Thoracic aorta (tissue), 2 donors: ENCODE measurements at regions not wholly inside any gene's neighbourhood (a gene's known extent, or its start where the extent isn't known, plus 50 kb on each side); places are given as distances from the start of the nearest gene placed in this dataset.

ENCODE experiments used
- ATAC-seq: fragments of 150-250 bp; one replicate; pipeline ENCODE4 v1.8.0; 2017; ENCODE audit warnings: low read depth; ENCODE audit not compliant: insufficient number of reproducible peaks, low FRiP score
- DNase-seq: peaks from one replicate; pipeline ENCODE4 v3.0.0-alpha.2; 2020; ENCODE audit warnings: low spot score
- H3K27ac ChIP-seq, 2 donors: fragments of 200-600 bp; sonication (generic); 1 replicate in 1 of 2; 2 replicates in 1 of 2; pipeline ENCODE4 v1.5.1; 2016; ENCODE audit warnings: mild to moderate bottlenecking in 2 of 2, moderate library complexity in 2 of 2
- H3K27me3 ChIP-seq: fragments of 200-600 bp; sonication (generic); replicated peaks from 2 replicates; pipeline ENCODE4 v1.6.0; 2016; ENCODE audit warnings: mild to moderate bottlenecking; ENCODE audit not compliant: insufficient read depth
- H3K36me3 ChIP-seq: fragments of 200-600 bp; sonication (generic); one replicate; pipeline ENCODE4 v1.5.1; 2016
- H3K4me1 ChIP-seq, 2 donors: fragments of 200-600 bp; sonication (generic); 1 replicate in 1 of 2; 2 replicates in 1 of 2; pipeline versions ENCODE4 v1.5.1 to v1.6.0; 2016; ENCODE audit warnings: low read depth in 2 of 2, mild to moderate bottlenecking in 1 of 2; ENCODE audit not compliant: control insufficient read depth in 1 of 2
- H3K4me3 ChIP-seq: fragments of 200-600 bp; sonication (generic); 2 replicates; pipeline ENCODE4 v1.5.1; 2016; ENCODE audit warnings: mild to moderate bottlenecking
- H3K9me3 ChIP-seq: fragments of 200-600 bp; sonication (generic); 2 replicates; pipeline ENCODE4 v1.5.1; 2016
- CTCF ChIP-seq: fragments of 200-600 bp; sonication (generic); IDR thresholded peaks from one replicate; pipeline ENCODE4 v1.5.1; 2019; ENCODE audit warnings: antibody characterized with exemption

- Histone ChIP-seq H3K36me3 (no peaks in the 10 kb centered on the region), H3K9me3 (no peaks in the 10 kb centered on the region), H3K27me3 (no peaks in the 10 kb centered on the region), H3K27ac (no peak overlapping the region), H3K4me1 (no peaks in the 10 kb centered on the region), H3K4me3 (no peak overlapping the region)
- DNase-seq (no peak), ATAC-seq (no peak)
- TF ChIP-seq CTCF = no peak
Measured at GRCh38 chr13:33730147-33730546, 87.8 kb upstream of the RFC3 start.

GRCh38 chr13:33730619-33731018, 87.3 kb upstream of the RFC3 start:
- Histone ChIP-seq H3K9me3 (no peaks in the 10 kb centered on the region), H3K27me3 (no peaks in the 10 kb centered on the region), H3K4me1 (no peaks in the 10 kb centered on the region), H3K4me3 (no peak overlapping the region), H3K27ac (no peak overlapping the region), H3K36me3 (no peaks in the 10 kb centered on the region)
- TF ChIP-seq CTCF = no peak
- DNase-seq (no peak), ATAC-seq (no peak)

GRCh38 chr13:33735276-33735675, 82.7 kb upstream of the RFC3 start:
- Histone ChIP-seq H3K27ac (no peak overlapping the region), H3K27me3 (no peaks in the 10 kb centered on the region), H3K4me3 (no peak overlapping the region), H3K9me3 (no peaks in the 10 kb centered on the region), H3K4me1 (no peaks in the 10 kb centered on the region), H3K36me3 (no peaks in the 10 kb centered on the region)
- no peak for ATAC-seq
- DNase-seq = no peak
- no peak for TF ChIP-seq CTCF

GRCh38 chr13:33739254-33739653, 78.7 kb upstream of the RFC3 start:
- no peak for ATAC-seq
- no peaks in the 10 kb centered on the region for H3K36me3 ChIP-seq
- H3K9me3 ChIP-seq = no peaks in the 10 kb centered on the region
- H3K27me3 ChIP-seq = no peaks in the 10 kb centered on the region
- H3K4me1 ChIP-seq = no peaks in the 10 kb centered on the region
- H3K27ac ChIP-seq = no peak overlapping the region
- DNase-seq = no peak
- H3K4me3 ChIP-seq = no peak overlapping the region
- TF ChIP-seq CTCF = no peak

- no peak overlapping the region for H3K4me3 ChIP-seq
- H3K9me3 ChIP-seq = no peaks in the 10 kb centered on the region
- H3K36me3 ChIP-seq = no peaks in the 10 kb centered on the region
- no peak for ATAC-seq
- no peak for TF ChIP-seq CTCF
- H3K27me3 ChIP-seq = no peaks in the 10 kb centered on the region
- H3K4me1 ChIP-seq = peaks cover 4 to 5% of the 10 kb centered on the region in 2 donors
- no peak for DNase-seq
- H3K27ac ChIP-seq = no peak overlapping the region
Measured at GRCh38 chr13:33740134-33740538, 77.8 kb upstream of the RFC3 start.
